OCI-LY3 (cell line): ENCODE measurements at regions not wholly inside any gene's neighbourhood (a gene's known extent, or its start where the extent isn't known, plus 50 kb on each side); places are given as distances from the start of the nearest gene placed in this dataset.

ENCODE experiments used
- H2AFZ ChIP-seq: fragments of 200-600, 300-600 bp; shearing (Covaris generic); 2 replicates; pipeline ENCODE4 v1.6.0; 2014; ENCODE audit warnings: antibody characterized with exemption, low read depth, low read length
- H3K27ac ChIP-seq: fragments of 200-600, 300-600 bp; sonication (generic); 2 replicates; pipeline ENCODE4 v1.5.1; 2014; ENCODE audit warnings: mild to moderate bottlenecking, low read length, moderate library complexity, mixed read lengths
- H3K27me3 ChIP-seq: fragments of 200-600, 300-600 bp; sonication (generic); 2 replicates; pipeline ENCODE4 v1.6.1; 2014; ENCODE audit warnings: low read depth, low read length, mixed read lengths
- H3K36me3 ChIP-seq: fragments of 200-600, 300-600 bp; sonication (generic); replicated peaks from 2 replicates; pipeline ENCODE3; 2014; ENCODE audit warnings: low read depth, low read length, mixed read lengths
- H3K4me1 ChIP-seq: fragments of 300-600, 200-600 bp; sonication (generic); 2 replicates; pipeline ENCODE4 v1.6.1; 2014; ENCODE audit warnings: low read length, mixed read lengths
- H3K4me2 ChIP-seq: fragments of 200-600, 300-600 bp; sonication (generic); 2 replicates; pipeline ENCODE4 v1.6.1; 2014; ENCODE audit warnings: low read length, mixed read lengths
- H3K4me3 ChIP-seq: fragments of 300-600, 200-600 bp; sonication (generic); 2 replicates; pipeline ENCODE4 v1.5.1; 2014; ENCODE audit warnings: antibody characterized with exemption, mild to moderate bottlenecking, low read length, moderate library complexity
- H3K79me2 ChIP-seq: fragments of 300-600, 200-600 bp; shearing (Covaris generic); 2 replicates; pipeline ENCODE4 v1.6.1; 2014; ENCODE audit warnings: mild to moderate bottlenecking, low read length, mixed read lengths
- H3K9ac ChIP-seq: fragments of 300-600, 200-600 bp; shearing (Covaris generic); 2 replicates; pipeline ENCODE4 v1.6.0; 2014; ENCODE audit warnings: mild to moderate bottlenecking, low read length, moderate library complexity
- H3K9me3 ChIP-seq: fragments of 200-600, 300-600 bp; shearing (Covaris generic); 2 replicates; pipeline ENCODE4 v1.6.1; 2014; ENCODE audit warnings: low read length, mixed read lengths; ENCODE audit not compliant: insufficient read depth
- H4K20me1 ChIP-seq: fragments of 200-600, 300-600 bp; sonication (generic); 2 replicates; pipeline ENCODE4 v1.6.1; 2016; ENCODE audit warnings: low read length, mixed read lengths; ENCODE audit not compliant: insufficient read depth
- EZH2phosphoT487 ChIP-seq: fragments of 200-600 bp; shearing (Covaris generic); IDR thresholded peaks from 2 replicates; pipeline ENCODE4 v1.6.1; 2018; ENCODE audit warnings: antibody characterized with exemption, mixed run types, low read depth
- TF ChIP-seq, protein P1 (sequence below): fragments of 200-600, 300-600 bp; sonication (generic); IDR thresholded peaks from 2 replicates; pipeline ENCODE4 v1.5.1; 2014; ENCODE audit warnings: antibody characterized with exemption, low read length, low read depth

DNA sequence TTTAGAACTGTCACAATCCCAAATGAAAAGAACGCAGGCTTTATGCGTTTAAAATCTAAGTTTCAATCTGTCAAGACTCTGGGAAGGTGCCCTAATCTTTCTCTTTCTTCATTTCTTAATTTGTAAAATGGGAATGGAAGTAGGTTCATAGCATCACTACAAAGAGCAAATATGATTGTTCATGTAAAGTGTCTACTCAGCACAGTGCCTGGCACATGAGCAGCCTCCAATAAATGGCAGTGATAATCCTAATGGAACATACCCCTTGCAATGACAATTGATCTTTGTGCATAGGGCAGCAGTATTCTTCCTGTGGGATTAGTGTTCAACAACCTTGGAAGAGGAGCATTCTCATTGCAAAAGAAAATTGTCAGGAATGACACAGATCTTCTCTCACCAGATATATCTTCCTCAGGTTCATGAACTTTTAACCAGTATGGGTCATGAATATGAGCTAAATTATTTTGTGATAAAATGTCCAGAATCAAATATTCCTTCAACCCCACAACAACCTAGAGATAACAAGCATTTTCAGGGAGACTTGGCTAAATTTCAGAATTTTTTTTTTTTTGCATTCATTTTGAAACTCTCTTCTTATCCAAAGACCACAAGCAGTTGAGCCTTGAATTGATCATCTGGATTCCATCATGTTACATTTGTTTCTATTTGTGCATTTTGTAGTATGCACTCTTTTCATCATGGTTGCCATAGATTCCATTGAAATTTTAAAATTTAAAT is 149.1 kb downstream of the TBX18 start:
- no peaks in the 10 kb centered on the region for H3K27me3 ChIP-seq
- no peak overlapping the region for H2AFZ ChIP-seq
- no peaks in the 10 kb centered on the region for H3K79me2 ChIP-seq
- no peak overlapping the region for H3K27ac ChIP-seq
- no peaks in the 10 kb centered on the region for H3K36me3 ChIP-seq
- no peaks in the 10 kb centered on the region for H4K20me1 ChIP-seq
- H3K9me3 ChIP-seq = no peaks in the 10 kb centered on the region
- H3K4me3 ChIP-seq = no peak overlapping the region
- no peak overlapping the region for H3K9ac ChIP-seq
- no peaks in the 10 kb centered on the region for H3K4me1 ChIP-seq
- no peak overlapping the region for H3K4me2 ChIP-seq
- TF ChIP-seq, protein P1, sequence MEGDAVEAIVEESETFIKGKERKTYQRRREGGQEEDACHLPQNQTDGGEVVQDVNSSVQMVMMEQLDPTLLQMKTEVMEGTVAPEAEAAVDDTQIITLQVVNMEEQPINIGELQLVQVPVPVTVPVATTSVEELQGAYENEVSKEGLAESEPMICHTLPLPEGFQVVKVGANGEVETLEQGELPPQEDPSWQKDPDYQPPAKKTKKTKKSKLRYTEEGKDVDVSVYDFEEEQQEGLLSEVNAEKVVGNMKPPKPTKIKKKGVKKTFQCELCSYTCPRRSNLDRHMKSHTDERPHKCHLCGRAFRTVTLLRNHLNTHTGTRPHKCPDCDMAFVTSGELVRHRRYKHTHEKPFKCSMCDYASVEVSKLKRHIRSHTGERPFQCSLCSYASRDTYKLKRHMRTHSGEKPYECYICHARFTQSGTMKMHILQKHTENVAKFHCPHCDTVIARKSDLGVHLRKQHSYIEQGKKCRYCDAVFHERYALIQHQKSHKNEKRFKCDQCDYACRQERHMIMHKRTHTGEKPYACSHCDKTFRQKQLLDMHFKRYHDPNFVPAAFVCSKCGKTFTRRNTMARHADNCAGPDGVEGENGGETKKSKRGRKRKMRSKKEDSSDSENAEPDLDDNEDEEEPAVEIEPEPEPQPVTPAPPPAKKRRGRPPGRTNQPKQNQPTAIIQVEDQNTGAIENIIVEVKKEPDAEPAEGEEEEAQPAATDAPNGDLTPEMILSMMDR = no peak
- no peak for TF ChIP-seq EZH2phosphoT487

DNA sequence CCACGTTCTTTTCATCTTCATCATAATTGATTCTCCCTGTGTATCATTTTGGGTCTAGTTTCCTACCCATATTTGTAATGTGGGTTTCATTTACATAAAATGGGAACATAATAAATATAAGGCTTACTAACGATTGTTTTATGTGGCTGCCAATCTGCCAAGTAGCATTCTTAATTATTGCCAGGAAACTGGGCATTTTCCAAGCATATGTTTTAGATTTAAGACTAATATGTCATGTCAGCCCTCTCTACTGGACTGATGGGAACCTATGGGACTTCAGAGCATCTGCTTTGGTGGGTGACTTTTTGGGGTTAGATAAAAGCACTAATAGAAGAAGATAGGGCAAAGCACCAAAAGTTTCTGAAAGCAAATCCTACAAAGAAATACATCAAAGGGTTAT is 157.5 kb downstream of the TBX18 start:
- H3K9ac ChIP-seq = no peak overlapping the region
- H2AFZ ChIP-seq = no peak overlapping the region
- no peaks in the 10 kb centered on the region for H4K20me1 ChIP-seq
- H3K4me3 ChIP-seq = no peak overlapping the region
- H3K27ac ChIP-seq = no peak overlapping the region
- no peak overlapping the region for H3K4me2 ChIP-seq
- H3K4me1 ChIP-seq = no peaks in the 10 kb centered on the region
- no peaks in the 10 kb centered on the region for H3K36me3 ChIP-seq
- no peaks in the 10 kb centered on the region for H3K79me2 ChIP-seq
- TF ChIP-seq, protein P1 = no peak
- TF ChIP-seq EZH2phosphoT487 = no peak
- H3K27me3 ChIP-seq = no peaks in the 10 kb centered on the region
- H3K9me3 ChIP-seq = no peaks in the 10 kb centered on the region

DNA sequence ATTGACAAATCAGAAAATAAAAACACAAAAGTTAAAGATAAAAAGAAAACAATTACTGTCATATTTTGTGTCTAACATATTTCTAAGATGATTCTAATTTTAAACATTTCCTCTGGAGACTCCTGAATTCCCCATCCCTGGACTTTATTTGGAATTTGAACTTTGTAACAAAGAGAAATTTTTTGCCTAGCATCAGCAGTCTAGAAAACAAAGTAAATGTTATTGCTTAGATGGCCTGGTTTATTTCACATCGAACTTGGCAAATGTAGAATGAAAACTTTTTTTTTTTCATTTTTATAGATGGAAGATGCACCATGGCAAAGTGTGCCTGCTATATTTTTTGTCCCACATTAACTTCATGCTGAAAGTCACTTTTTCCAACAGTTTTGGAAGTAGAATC is 159.1 kb downstream of the TBX18 start:
- no peaks in the 10 kb centered on the region for H3K79me2 ChIP-seq
- H3K9ac ChIP-seq = no peak overlapping the region
- H3K4me1 ChIP-seq = no peaks in the 10 kb centered on the region
- no peak overlapping the region for H2AFZ ChIP-seq
- no peaks in the 10 kb centered on the region for H4K20me1 ChIP-seq
- H3K9me3 ChIP-seq = no peaks in the 10 kb centered on the region
- no peaks in the 10 kb centered on the region for H3K36me3 ChIP-seq
- no peak for TF ChIP-seq EZH2phosphoT487
- TF ChIP-seq, protein P1 = no peak
- no peak overlapping the region for H3K4me3 ChIP-seq
- H3K4me2 ChIP-seq = no peak overlapping the region
- no peak overlapping the region for H3K27ac ChIP-seq
- no peaks in the 10 kb centered on the region for H3K27me3 ChIP-seq

DNA sequence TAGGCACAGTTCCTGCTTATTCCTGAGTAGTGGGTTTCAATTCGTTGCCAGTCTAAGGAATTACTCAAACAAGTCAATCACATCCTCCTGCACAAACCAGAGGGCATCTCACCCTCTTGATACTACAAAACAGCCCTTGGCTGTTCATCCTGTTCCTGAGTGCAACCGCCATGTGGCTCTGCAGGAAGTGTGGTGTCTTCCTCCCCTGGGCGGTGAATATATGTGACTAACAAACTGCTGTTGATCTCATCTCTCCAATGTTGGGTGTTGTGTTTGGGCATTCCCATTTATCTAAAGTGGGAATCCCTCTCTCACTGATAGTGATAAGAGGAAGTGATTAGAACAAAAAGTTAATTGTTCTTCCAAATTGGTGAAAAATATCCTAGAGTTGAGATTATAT is 163.0 kb downstream of the TBX18 start:
- H3K9me3 ChIP-seq = no peaks in the 10 kb centered on the region
- no peak overlapping the region for H3K4me3 ChIP-seq
- no peak overlapping the region for H3K4me2 ChIP-seq
- H4K20me1 ChIP-seq = no peaks in the 10 kb centered on the region
- H3K27me3 ChIP-seq = no peaks in the 10 kb centered on the region
- no peaks in the 10 kb centered on the region for H3K36me3 ChIP-seq
- H2AFZ ChIP-seq = no peak overlapping the region
- TF ChIP-seq, protein P1 = no peak
- TF ChIP-seq EZH2phosphoT487 = no peak
- H3K9ac ChIP-seq = no peak overlapping the region
- no peak overlapping the region for H3K27ac ChIP-seq
- no peaks in the 10 kb centered on the region for H3K79me2 ChIP-seq
- H3K4me1 ChIP-seq = no peaks in the 10 kb centered on the region
